OCI-LY7 (cell line): ENCODE measurements at regions not wholly inside any gene's neighbourhood (a gene's known extent, or its start where the extent isn't known, plus 50 kb on each side); places are given as distances from the start of the nearest gene placed in this dataset.

Experiments used
- CTCF ChIP-seq: fragments of 200-600 bp; sonication (generic); conservative IDR thresholded peaks from 2 replicates; pipeline ENCODE4 v1.5.1; 2014; ENCODE audit warnings: mild to moderate bottlenecking, antibody characterized with exemption, low read length, moderate library complexity, mixed read lengths
- EZH2phosphoT487 ChIP-seq: fragments of 200-600 bp; sonication (generic); IDR thresholded peaks from 2 replicates; pipeline ENCODE4 v1.6.1; 2018; ENCODE audit warnings: low read depth, borderline replicate concordance, mild to moderate bottlenecking, mixed run types, antibody characterized with exemption, low read length, moderate library complexity, mixed read lengths

GRCh38 chr13:40875044-40875443, 85.6 kb downstream of the SLC25A15 start:
- TF ChIP-seq CTCF = no peak
- no peak for TF ChIP-seq EZH2phosphoT487
